ENCODE measurements at regions not wholly inside any gene's neighbourhood (a gene's known extent, or its start where the extent isn't known, plus 50 kb on each side); places are given as distances from the start of the nearest gene placed in this dataset.

DNA sequence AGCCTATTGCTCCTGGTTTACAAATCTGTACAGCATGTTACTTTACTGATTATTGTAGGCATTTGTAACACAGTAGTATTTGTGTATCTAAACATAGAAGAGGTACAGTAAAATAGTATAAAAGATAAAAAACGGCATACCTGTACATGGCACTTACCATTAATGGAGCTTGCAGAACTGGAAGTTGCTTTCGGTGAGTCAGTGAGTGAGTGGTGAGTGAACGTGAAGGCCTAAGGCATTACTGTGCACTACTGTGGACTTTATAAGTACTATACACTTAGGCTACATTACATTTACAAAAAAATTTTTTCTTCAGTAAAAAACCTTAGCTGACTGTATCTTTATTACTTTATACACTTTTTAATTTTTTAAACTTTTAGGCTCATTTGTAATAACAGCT lies 90.9 kb downstream of the RAP2B start:
- Histone ChIP-seq H3K4me3 (no peak overlapping the region), H3K9me3 (ENCODE audit: low read depth) (no peaks in the 10 kb centered on the region), H4K20me1 (ENCODE audit: insufficient read depth, poor library complexity, severe bottlenecking) (no peaks in the 10 kb centered on the region), H3K79me2 (no peaks in the 10 kb centered on the region), H3K36me3 (replicated peaks; ENCODE audit: insufficient read depth, low read depth) (no peaks in the 10 kb centered on the region), H3K4me1 (ENCODE audit: insufficient read depth) (peaks cover 2% of the 10 kb centered on the region), H3K27ac (no peak overlapping the region), H3K4me2 (no peak overlapping the region), H2AFZ (no peak overlapping the region), H3K27me3 (no peaks in the 10 kb centered on the region), H3K9me2 (replicated peaks; ENCODE audit: insufficient read depth) (no peaks in the 10 kb centered on the region)
- 82% methylated on average over 3 of the region's 3 CpGs for WGBS (ENCODE audit: low lambda C conversion rate, missing lambda C conversion rate)
- no peak for DNase-seq (ENCODE audit: low spot score)
- TF ChIP-seq, protein P1, sequence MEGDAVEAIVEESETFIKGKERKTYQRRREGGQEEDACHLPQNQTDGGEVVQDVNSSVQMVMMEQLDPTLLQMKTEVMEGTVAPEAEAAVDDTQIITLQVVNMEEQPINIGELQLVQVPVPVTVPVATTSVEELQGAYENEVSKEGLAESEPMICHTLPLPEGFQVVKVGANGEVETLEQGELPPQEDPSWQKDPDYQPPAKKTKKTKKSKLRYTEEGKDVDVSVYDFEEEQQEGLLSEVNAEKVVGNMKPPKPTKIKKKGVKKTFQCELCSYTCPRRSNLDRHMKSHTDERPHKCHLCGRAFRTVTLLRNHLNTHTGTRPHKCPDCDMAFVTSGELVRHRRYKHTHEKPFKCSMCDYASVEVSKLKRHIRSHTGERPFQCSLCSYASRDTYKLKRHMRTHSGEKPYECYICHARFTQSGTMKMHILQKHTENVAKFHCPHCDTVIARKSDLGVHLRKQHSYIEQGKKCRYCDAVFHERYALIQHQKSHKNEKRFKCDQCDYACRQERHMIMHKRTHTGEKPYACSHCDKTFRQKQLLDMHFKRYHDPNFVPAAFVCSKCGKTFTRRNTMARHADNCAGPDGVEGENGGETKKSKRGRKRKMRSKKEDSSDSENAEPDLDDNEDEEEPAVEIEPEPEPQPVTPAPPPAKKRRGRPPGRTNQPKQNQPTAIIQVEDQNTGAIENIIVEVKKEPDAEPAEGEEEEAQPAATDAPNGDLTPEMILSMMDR (IDR thresholded peaks at IDR 0.05; ENCODE audit: poor library complexity), result no peak
- TF ChIP-seq EZH2phosphoT487 (IDR thresholded peaks at IDR 0.05; ENCODE audit: low read depth, severe bottlenecking, unreplicated experiment), result no peak
- no peak for TF ChIP-seq EZH2 (IDR thresholded peaks at IDR 0.05; ENCODE audit: borderline replicate concordance)

DNA sequence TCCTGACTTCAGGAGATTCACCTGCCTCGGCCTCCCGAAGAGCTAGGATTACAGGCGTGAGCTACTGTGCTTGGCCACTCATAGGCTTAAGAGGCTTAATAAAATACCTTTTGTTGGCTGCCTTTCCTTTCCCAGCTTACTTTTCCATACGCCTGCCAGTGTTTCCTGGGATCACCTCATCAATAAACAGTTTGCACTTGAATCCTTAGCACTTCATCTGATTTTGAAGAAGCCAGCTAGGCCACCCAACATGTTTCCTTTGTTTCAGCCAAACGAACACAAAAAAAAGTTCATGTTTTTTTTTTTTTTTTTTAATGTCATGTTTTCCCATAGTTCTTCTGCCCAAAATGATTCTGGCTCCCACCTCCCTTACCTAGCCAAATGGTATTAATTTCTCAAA lies 92.3 kb downstream of the RAP2B start:
- TF ChIP-seq EZH2phosphoT487 (IDR thresholded peaks at IDR 0.05; ENCODE audit: low read depth, severe bottlenecking, unreplicated experiment) (no peak), EZH2 (IDR thresholded peaks at IDR 0.05; ENCODE audit: borderline replicate concordance) (no peak)
- TF ChIP-seq, protein P1 (IDR thresholded peaks at IDR 0.05; ENCODE audit: poor library complexity), result no peak
- Histone ChIP-seq H3K27me3 (no peaks in the 10 kb centered on the region), H2AFZ (no peak overlapping the region), H3K36me3 (replicated peaks; ENCODE audit: insufficient read depth, low read depth) (no peaks in the 10 kb centered on the region), H3K27ac (no peak overlapping the region), H3K4me1 (ENCODE audit: insufficient read depth) (no peaks in the 10 kb centered on the region), H3K9me3 (ENCODE audit: low read depth) (no peaks in the 10 kb centered on the region), H3K4me2 (no peak overlapping the region), H3K9me2 (replicated peaks; ENCODE audit: insufficient read depth) (no peaks in the 10 kb centered on the region), H3K79me2 (no peaks in the 10 kb centered on the region), H3K4me3 (no peak overlapping the region), H4K20me1 (ENCODE audit: insufficient read depth, poor library complexity, severe bottlenecking) (no peaks in the 10 kb centered on the region)
- 91% methylated on average over 4 of the region's 5 CpGs for WGBS (ENCODE audit: low lambda C conversion rate, missing lambda C conversion rate)
- DNase-seq (ENCODE audit: low spot score), result no peak

DNA sequence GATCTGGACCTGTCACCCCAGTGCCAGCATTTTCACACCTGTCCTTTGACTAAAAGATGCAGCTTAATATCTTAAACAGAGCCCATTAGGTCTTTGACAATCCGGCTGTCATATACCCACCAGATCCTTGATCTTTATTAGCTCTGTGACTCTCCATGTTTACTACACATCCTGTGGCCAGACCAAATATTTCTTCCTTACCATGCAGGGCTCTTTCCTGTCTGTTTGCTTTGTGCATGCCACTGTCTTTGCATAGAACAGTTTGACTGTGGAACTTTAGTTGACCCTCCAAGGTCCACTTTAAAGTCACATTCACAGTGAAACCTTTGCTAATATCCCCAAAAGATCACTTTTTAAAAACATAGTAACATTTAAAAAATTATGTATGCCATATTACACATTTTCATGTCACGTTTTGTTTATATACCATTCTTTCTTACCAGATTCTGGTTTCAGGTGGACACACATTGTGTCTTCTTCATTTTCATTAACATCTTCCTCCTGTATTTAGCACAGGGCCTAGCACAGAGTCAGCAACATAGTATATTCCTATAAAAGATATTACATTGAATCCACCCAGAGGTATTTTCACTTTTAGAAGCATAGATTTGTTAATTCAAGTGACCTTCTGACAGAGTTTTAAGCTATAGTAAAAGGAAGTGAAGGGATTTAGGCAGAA lies 95.8 kb downstream of the RAP2B start:
- DNase-seq (ENCODE audit: low spot score), result no peak
- no peak overlapping the region for H3K27ac ChIP-seq
- no peak overlapping the region for H2AFZ ChIP-seq
- H3K4me3 ChIP-seq, result no peak overlapping the region
- 66% methylated on average over 2 of the region's 2 CpGs for WGBS (ENCODE audit: low lambda C conversion rate, missing lambda C conversion rate)
- H3K4me2 ChIP-seq, result no peak overlapping the region
- no peaks in the 10 kb centered on the region for H3K79me2 ChIP-seq
- H3K27me3 ChIP-seq, result no peaks in the 10 kb centered on the region
- H3K4me1 ChIP-seq (ENCODE audit: insufficient read depth), result no peaks in the 10 kb centered on the region
- no peaks in the 10 kb centered on the region for H4K20me1 ChIP-seq (ENCODE audit: insufficient read depth, poor library complexity, severe bottlenecking)
- TF ChIP-seq EZH2phosphoT487 (IDR thresholded peaks at IDR 0.05; ENCODE audit: low read depth, severe bottlenecking, unreplicated experiment) (no peak), EZH2 (IDR thresholded peaks at IDR 0.05; ENCODE audit: borderline replicate concordance) (no peak)
- TF ChIP-seq, protein P1 (IDR thresholded peaks at IDR 0.05; ENCODE audit: poor library complexity), result no peak
- no peaks in the 10 kb centered on the region for H3K9me2 ChIP-seq (replicated peaks; ENCODE audit: insufficient read depth)
- no peaks in the 10 kb centered on the region for H3K9me3 ChIP-seq (ENCODE audit: low read depth)
- H3K36me3 ChIP-seq (replicated peaks; ENCODE audit: insufficient read depth, low read depth), result no peaks in the 10 kb centered on the region
